Heart right ventricle (tissue), 16 donors: ENCODE measurements at regions not wholly inside any gene's neighbourhood (a gene's known extent, or its start where the extent isn't known, plus 50 kb on each side); places are given as distances from the start of the nearest gene placed in this dataset.

ENCODE experiments used
- ATAC-seq, 8 donors: fragments of 200-7000 bp; cut with Tn5 transposase; one replicate each; pipeline ENCODE4 v1.9.1; 2020; ENCODE audit warnings: mild to moderate bottlenecking in 8 of 8, moderate library complexity in 8 of 8, moderate number of reproducible peaks in 1 of 8
- DNase-seq, 2 donors: peaks; one replicate each; pipeline ENCODE4 v3.0.0-alpha.2; 2020
- H3K27ac ChIP-seq, 10 donors: fragments of 200-600 bp; sonication (generic) in 2 of 10; one replicate each; pipeline versions ENCODE4 v1.5.0 to v1.8.0; 2020 to 2022; ENCODE audit warnings: mild to moderate bottlenecking in 3 of 10
- H3K27me3 ChIP-seq, 7 donors: fragments of 200-600 bp; one replicate each; pipeline ENCODE4 v1.8.0; 2021 to 2022; ENCODE audit warnings: mild to moderate bottlenecking in 2 of 7
- H3K36me3 ChIP-seq, 9 donors: fragments of 200-600 bp; sonication (generic) in 1 of 9; one replicate each; pipeline versions ENCODE4 v1.5.0 to v1.8.0; 2020 to 2022; ENCODE audit warnings: mild to moderate bottlenecking in 2 of 9
- H3K4me1 ChIP-seq, 9 donors: fragments of 200-600 bp; sonication (generic) in 1 of 9; one replicate each; pipeline versions ENCODE4 v1.5.0 to v1.8.0; 2020 to 2022; ENCODE audit warnings: mild to moderate bottlenecking in 4 of 9
- H3K4me3 ChIP-seq, 10 donors: fragments of 200-600 bp; sonication (generic) in 2 of 10; one replicate each; pipeline versions ENCODE4 v1.5.0 to v1.8.0; 2020 to 2022; ENCODE audit warnings: mild to moderate bottlenecking in 7 of 10, moderate library complexity in 2 of 10
- H3K9me3 ChIP-seq, 11 donors: fragments of 200-600 bp in 10 of 11; sonication (generic) in 2 of 11; one replicate each; pipeline versions ENCODE4 v1.5.0 to v1.8.0; 2013 to 2022; ENCODE audit warnings: mild to moderate bottlenecking in 2 of 11, control low read depth in 1 of 11, moderate library complexity in 1 of 11
- WGBS, 2 donors: extraction: QIAGEN DNeasy Blood & Tissue Kit; methylation state at CpG; one replicate each; pipeline ENCODE4 v1.1.7; 2013; ENCODE audit warnings: inconsistent platforms in 1 of 2; 5-methylcytosine and 5-hydroxymethylcytosine counted together
- intact Hi-C, 10 donors: fragments of 100-400 bp; cut with DNase I; formaldehyde crosslinking; loops; one replicate each; pipeline versions ENCODE4 v1.11.1 to v1.14.2; 2022
- TF ChIP-seq, protein P1 (sequence below), 9 donors: fragments of 200-600 bp; sonication (generic) in 2 of 9; IDR thresholded peaks; one replicate each; pipeline versions ENCODE4 v1.5.0 to v1.8.0; 2021 to 2022; ENCODE audit warnings: antibody characterized with exemption in 9 of 9, mild to moderate bottlenecking in 5 of 9, moderate library complexity in 1 of 9
- donor health status: Arrhythmogenic right ventricular cardiomyopathy.
- donor health status: ischemic (EF 13 %, LVEDD 7.1; RV severe dilation, severe dysfunction).
- donor health status: healthy with polysubstance abuse.
- donor health status: DM: no; HTN: yes; CAD: no.
- donor health status: DM: no; HTN: no; CAD: no.
- donor health status: ischemic (EF 25% LVEDD 6.9; RV normal size, moderate dysfunction).
- donor health status: ischemic (EF 25% LVEDD 5.7; RV mildly dilated, moderate dysfunction).
- donor health status: healthy.
- donor health status: DM: yes; HTN: yes; CAD: no.
- donor health status: Ischemic cardiomyopathy.
- donor health status: ischemic (EF 35%, LVEDD 5.7; RV mildly dilated, moderate dysfunction).
- donor health status: nonischemic (EF 11% LVEDD 7.7; RV severe dilation, severe dysfunction).
- donor health status: DM: yes; HTN: yes; CAD: no.
- donor health status: PGD.
- donor health status: ischemic (EF 29% LVEDD 5.4; RV normal size, mild dysfunction).
- donor health status: nonischemic (EF 23%, LVEDD 6.1; RV moderate dilation, normal function).

DNA sequence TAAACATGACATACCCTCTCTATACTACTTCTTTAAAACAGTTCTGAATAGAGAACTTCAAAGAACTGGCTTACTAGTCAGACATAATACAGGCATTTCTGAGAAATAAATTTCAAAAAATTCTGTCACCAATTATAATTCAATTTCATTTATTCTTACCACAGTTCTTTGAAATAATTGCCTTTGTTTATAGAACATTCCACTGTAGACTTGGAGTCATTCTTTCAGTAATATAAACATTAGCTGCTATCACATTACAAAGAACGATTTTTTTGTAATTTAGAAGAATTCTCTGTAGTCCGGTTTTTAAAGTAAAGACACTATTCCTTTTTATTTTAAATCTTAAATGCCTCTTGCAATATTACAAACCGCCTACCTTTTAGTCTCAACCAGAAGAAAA lies 146.4 kb upstream of the COL11A1 start:
- intact Hi-C loops: no loop called here
- Histone ChIP-seq H3K36me3 (no peaks in the 10 kb centered on the region), H3K4me1 (no peaks in the 10 kb centered on the region), H3K4me3 (no peak overlapping the region), H3K9me3 (no peaks in the 10 kb centered on the region), H3K27me3 (no peaks in the 10 kb centered on the region), H3K27ac (no peak overlapping the region)
- TF ChIP-seq, protein P1, sequence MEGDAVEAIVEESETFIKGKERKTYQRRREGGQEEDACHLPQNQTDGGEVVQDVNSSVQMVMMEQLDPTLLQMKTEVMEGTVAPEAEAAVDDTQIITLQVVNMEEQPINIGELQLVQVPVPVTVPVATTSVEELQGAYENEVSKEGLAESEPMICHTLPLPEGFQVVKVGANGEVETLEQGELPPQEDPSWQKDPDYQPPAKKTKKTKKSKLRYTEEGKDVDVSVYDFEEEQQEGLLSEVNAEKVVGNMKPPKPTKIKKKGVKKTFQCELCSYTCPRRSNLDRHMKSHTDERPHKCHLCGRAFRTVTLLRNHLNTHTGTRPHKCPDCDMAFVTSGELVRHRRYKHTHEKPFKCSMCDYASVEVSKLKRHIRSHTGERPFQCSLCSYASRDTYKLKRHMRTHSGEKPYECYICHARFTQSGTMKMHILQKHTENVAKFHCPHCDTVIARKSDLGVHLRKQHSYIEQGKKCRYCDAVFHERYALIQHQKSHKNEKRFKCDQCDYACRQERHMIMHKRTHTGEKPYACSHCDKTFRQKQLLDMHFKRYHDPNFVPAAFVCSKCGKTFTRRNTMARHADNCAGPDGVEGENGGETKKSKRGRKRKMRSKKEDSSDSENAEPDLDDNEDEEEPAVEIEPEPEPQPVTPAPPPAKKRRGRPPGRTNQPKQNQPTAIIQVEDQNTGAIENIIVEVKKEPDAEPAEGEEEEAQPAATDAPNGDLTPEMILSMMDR (IDR thresholded peaks at IDR 0.05): no peak
- 72 to 84% methylated on average over 3 of the region's 3 CpGs for WGBS, 2 donors
- ATAC-seq (no peak), DNase-seq (no peak)

DNA sequence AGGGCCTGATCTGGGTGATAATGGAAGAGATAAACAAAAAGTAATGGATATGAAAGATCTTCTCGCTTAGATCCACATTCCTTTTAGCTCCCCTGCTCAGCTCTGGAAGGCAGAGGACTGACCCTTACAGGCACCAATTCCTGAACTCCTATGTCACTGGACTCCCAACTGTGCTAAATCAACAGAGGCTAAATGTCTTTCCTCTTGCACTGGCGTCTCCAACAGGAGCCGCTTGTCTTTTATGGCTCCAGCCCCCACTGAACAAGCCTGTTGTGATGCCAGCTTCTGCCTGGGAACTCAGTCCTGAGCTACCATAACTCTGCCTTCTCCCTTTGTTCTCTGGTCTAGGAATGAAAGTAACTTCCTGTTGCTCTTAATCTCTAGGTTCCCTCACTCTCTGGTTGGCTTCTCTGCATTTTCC lies 142.1 kb upstream of the COL11A1 start:
- H3K9me3 ChIP-seq: no peaks in the 10 kb centered on the region
- TF ChIP-seq, protein P1 (IDR thresholded peaks at IDR 0.05): no peak
- ATAC-seq (no peak), DNase-seq (no peak)
- no peak overlapping the region for H3K4me3 ChIP-seq
- H3K4me1 ChIP-seq: no peaks in the 10 kb centered on the region
- H3K27ac ChIP-seq: no peak overlapping the region
- intact Hi-C loops: no loop called here
- no peaks in the 10 kb centered on the region for H3K27me3 ChIP-seq
- no peaks in the 10 kb centered on the region for H3K36me3 ChIP-seq
- WGBS, 2 donors: 29 to 33% methylated on average over 3 of the region's 3 CpGs

DNA sequence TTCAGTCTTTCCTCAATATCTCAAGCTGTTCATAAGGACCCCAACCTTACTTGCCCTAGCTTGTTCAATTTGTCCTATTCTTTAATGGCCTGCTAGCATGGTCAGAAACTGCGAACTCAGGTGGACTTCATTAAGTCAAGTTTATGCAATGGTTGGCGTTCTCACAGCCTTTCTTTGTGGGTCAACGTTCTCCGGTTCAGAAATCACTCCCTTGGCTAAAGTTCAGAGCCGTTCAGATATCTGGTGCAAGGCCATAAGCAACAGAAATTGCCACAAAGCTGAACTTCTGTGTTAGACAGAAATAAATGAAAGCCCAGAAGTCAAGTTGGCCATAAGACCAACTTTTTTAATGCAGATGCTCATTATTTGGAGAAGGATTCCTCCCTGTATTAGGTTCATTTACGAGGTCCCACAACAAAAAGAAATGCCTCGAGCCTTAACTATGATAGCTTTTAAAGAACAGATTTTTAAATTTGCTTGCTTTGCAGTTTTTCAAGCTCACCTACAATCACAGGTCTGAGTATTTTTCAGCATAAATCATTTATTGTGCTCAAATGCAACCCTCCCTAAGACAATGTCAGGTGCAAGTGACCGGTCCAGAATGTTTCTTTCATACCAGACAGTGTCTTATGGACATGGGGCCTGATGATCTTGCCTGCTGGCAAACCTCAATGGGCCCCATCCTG lies 140.2 kb upstream of the COL11A1 start:
- no peaks in the 10 kb centered on the region for H3K36me3 ChIP-seq
- intact Hi-C loops: no loop called here
- no peaks in the 10 kb centered on the region for H3K9me3 ChIP-seq
- 81 to 88% methylated on average over 8 of the region's 8 CpGs for WGBS, 2 donors
- H3K4me3 ChIP-seq: no peak overlapping the region
- DNase-seq (no peak), ATAC-seq (no peak)
- H3K27me3 ChIP-seq: no peaks in the 10 kb centered on the region
- H3K4me1 ChIP-seq: no peaks in the 10 kb centered on the region
- H3K27ac ChIP-seq: no peak overlapping the region
- TF ChIP-seq, protein P1 (IDR thresholded peaks at IDR 0.05): no peak

DNA sequence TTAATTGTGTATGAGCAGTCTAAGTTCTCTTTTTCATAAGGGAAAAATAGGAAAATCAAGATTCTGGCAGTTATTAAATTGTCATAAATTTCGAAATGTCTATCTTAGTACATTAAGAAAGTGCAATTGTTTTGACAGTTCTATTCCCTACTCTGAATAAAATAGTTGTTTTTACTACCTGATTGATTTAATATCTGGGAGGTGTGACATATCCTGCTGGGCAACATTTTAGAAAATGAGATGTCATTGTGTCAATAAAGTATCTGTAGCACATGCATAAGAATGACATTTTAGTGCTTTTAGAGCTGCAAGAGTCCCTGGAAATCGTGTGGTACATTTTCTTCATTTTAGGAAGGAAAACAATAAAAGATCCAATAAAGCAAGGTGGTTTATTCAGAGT lies 139.2 kb upstream of the COL11A1 start:
- Histone ChIP-seq H3K36me3 (no peaks in the 10 kb centered on the region), H3K27ac (no peak overlapping the region), H3K4me1 (no peaks in the 10 kb centered on the region), H3K27me3 (no peaks in the 10 kb centered on the region), H3K4me3 (no peak overlapping the region), H3K9me3 (no peaks in the 10 kb centered on the region)
- DNase-seq (no peak), ATAC-seq (no peak)
- WGBS, 2 donors: 30 to 42% methylated on average over 2 of the region's 2 CpGs
- intact Hi-C loops: no loop called here
- TF ChIP-seq, protein P1 (IDR thresholded peaks at IDR 0.05): no peak
